Stimulated activated CD8-positive, alpha-beta memory T cell treated with anti-CD3 and anti-CD28 coated beads, Interleukin-2, amount 100 ng/mL, for 1 hour (primary cell): ENCODE measurements at regions not wholly inside any gene's neighbourhood (a gene's known extent, or its start where the extent isn't known, plus 50 kb on each side); places are given as distances from the start of the nearest gene placed in this dataset.

Experiments used
- DNase-seq, 2 donors: peaks; one replicate each; pipeline ENCODE4 v3.0.0-alpha.2; 2020; ENCODE audit warnings: low read depth in 2 of 2

GRCh38 chr3:81974751-81975150 is 213.3 kb upstream of the GBE1 start:
- DNase-seq: no peak

- DNase-seq: no peak
Observed at GRCh38 chr3:81968658-81969057, 207.2 kb upstream of the GBE1 start.

- DNase-seq: no peak
Observed at GRCh38 chr3:81967393-81967792, 205.9 kb upstream of the GBE1 start.

GRCh38 chr3:81965696-81966095 is 204.3 kb upstream of the GBE1 start:
- no peak for DNase-seq

- DNase-seq: no peak
Observed at GRCh38 chr3:81962396-81962795, 201.0 kb upstream of the GBE1 start.

- no peak for DNase-seq
Observed at GRCh38 chr3:81958972-81959640, 197.7 kb upstream of the GBE1 start.

- no peak for DNase-seq
Observed at GRCh38 chr3:81955878-81956277, 194.4 kb upstream of the GBE1 start.

GRCh38 chr3:81953111-81953510 is 191.7 kb upstream of the GBE1 start:
- DNase-seq: no peak

- DNase-seq: no peak
Observed at GRCh38 chr3:81952141-81952540, 190.7 kb upstream of the GBE1 start.

- no peak for DNase-seq
Observed at GRCh38 chr3:81951636-81952035, 190.2 kb upstream of the GBE1 start.

- DNase-seq: no peak
Observed at GRCh38 chr3:81951106-81951505, 189.7 kb upstream of the GBE1 start.

- DNase-seq: no peak
Observed at GRCh38 chr3:81947359-81947758, 185.9 kb upstream of the GBE1 start.

GRCh38 chr3:81938681-81939080 is 177.2 kb upstream of the GBE1 start:
- DNase-seq: no peak

GRCh38 chr3:81936817-81937216 is 175.4 kb upstream of the GBE1 start:
- DNase-seq: no peak

- DNase-seq: no peak
Observed at GRCh38 chr3:81932681-81933080, 171.2 kb upstream of the GBE1 start.

- no peak for DNase-seq
Observed at GRCh38 chr3:81931265-81932251, 170.1 kb upstream of the GBE1 start.

- DNase-seq: no peak
Observed at GRCh38 chr3:81929697-81930096, 168.3 kb upstream of the GBE1 start.

- no peak for DNase-seq
Observed at GRCh38 chr3:81927811-81928210, 166.4 kb upstream of the GBE1 start.

GRCh38 chr3:81925385-81925784 is 163.9 kb upstream of the GBE1 start:
- no peak for DNase-seq

- no peak for DNase-seq
Observed at GRCh38 chr3:81923038-81923437, 161.6 kb upstream of the GBE1 start.

- no peak for DNase-seq
Observed at GRCh38 chr3:81922404-81922803, 161.0 kb upstream of the GBE1 start.

GRCh38 chr3:81920816-81921215 is 159.4 kb upstream of the GBE1 start:
- DNase-seq: no peak

GRCh38 chr3:81916890-81917289 is 155.4 kb upstream of the GBE1 start:
- no peak for DNase-seq
